ENCODE measurements at regions not wholly inside any gene's neighbourhood (a gene's known extent, or its start where the extent isn't known, plus 50 kb on each side); places are given as distances from the start of the nearest gene placed in this dataset.
"Not testable (repeated sequence)": the region's sequence is repeated elsewhere in the genome, so short reads cannot be mapped to it uniquely, and the experiment has no call there.

- no peak for ATAC-seq
- H3K9me3 ChIP-seq: no peaks in the 10 kb centered on the region
- H3K4me1 ChIP-seq: no peaks in the 10 kb centered on the region
- no peaks in the 10 kb centered on the region for H3K27me3 ChIP-seq
- H3K36me3 ChIP-seq: no peaks in the 10 kb centered on the region
- TF ChIP-seq, protein P1, sequence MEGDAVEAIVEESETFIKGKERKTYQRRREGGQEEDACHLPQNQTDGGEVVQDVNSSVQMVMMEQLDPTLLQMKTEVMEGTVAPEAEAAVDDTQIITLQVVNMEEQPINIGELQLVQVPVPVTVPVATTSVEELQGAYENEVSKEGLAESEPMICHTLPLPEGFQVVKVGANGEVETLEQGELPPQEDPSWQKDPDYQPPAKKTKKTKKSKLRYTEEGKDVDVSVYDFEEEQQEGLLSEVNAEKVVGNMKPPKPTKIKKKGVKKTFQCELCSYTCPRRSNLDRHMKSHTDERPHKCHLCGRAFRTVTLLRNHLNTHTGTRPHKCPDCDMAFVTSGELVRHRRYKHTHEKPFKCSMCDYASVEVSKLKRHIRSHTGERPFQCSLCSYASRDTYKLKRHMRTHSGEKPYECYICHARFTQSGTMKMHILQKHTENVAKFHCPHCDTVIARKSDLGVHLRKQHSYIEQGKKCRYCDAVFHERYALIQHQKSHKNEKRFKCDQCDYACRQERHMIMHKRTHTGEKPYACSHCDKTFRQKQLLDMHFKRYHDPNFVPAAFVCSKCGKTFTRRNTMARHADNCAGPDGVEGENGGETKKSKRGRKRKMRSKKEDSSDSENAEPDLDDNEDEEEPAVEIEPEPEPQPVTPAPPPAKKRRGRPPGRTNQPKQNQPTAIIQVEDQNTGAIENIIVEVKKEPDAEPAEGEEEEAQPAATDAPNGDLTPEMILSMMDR (IDR thresholded peaks at IDR 0.05): no peak
- no peak overlapping the region for H3K4me3 ChIP-seq
- H3K27ac ChIP-seq: no peak overlapping the region
These were observed 419.7 kb downstream of the CDH10 start for GRCh38 chr5:24225051-24225450.

- Histone ChIP-seq H3K27ac (no peak overlapping the region), H3K4me3 (no peak overlapping the region), H3K36me3 (no peaks in the 10 kb centered on the region), H3K9me3 (no peaks in the 10 kb centered on the region), H3K4me1 (no peaks in the 10 kb centered on the region), H3K27me3 (no peaks in the 10 kb centered on the region)
- WGBS, 2 donors (ENCODE audit: low coverage in 1 of 2): 83% methylated on average over 1 of the region's 1 CpG; no CpG with 5 or more reads in 1 of the 2 donors
- TF ChIP-seq EP300 (IDR thresholded peaks at IDR 0.05): no peak
- no peak for TF ChIP-seq POLR2AphosphoS5 (IDR thresholded peaks at IDR 0.05)
- TF ChIP-seq, protein P1 (IDR thresholded peaks at IDR 0.05): no peak
- no peak for TF ChIP-seq POLR2A (IDR thresholded peaks at IDR 0.05)
- ATAC-seq: no peak
These were observed 418.3 kb downstream of the CDH10 start for GRCh38 chr5:24226479-24226878.

- not testable (repeated sequence) for H3K27ac ChIP-seq, H3K4me1 ChIP-seq, H3K4me3 ChIP-seq, H3K27me3 ChIP-seq, H3K9me3 ChIP-seq, H3K36me3 ChIP-seq, ATAC-seq
- 86 to 88% methylated on average over 5 of the region's 5 CpGs for WGBS, 2 donors (ENCODE audit: low coverage in 1 of 2)
These were observed 416.9 kb downstream of the CDH10 start for GRCh38 chr5:24227881-24228280.

GRCh38 chr5:24232041-24232440 is 412.7 kb downstream of the CDH10 start:
- 18 to 58% methylated on average over 1 of the region's 1 CpG for WGBS, 2 donors (ENCODE audit: low coverage in 1 of 2)
- Histone ChIP-seq H3K4me1 (no peaks in the 10 kb centered on the region), H3K36me3 (no peaks in the 10 kb centered on the region), H3K9me3 (no peaks in the 10 kb centered on the region), H3K4me3 (no peak overlapping the region), H3K27me3 (no peaks in the 10 kb centered on the region), H3K27ac (no peak overlapping the region)
- no peak for TF ChIP-seq POLR2AphosphoS5 (IDR thresholded peaks at IDR 0.05)
- no peak for ATAC-seq

DNA sequence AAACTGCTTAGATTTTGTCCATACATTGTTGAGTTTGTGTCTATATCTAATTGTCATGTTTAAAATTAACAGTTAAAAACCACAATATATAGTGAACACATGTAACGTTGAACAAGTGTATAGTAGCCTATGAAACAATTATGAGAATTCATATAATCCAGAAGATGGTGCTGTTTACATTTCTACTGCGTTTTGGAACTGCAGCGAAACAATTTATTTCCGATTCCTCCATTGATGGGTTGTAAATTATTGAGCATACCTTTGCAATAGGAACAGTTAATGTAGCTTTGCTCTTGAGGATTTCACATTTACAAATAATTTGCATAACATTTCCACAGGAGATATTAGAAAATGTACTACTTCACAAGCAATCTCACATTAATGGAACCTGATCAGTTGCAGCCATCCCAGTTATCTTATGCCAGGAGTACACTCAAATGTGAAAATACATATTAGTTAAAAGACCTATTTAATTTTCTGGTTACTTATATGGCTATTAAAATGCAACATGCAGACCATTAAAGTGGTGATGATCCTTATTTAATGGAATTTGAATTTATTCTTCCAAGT is 411.8 kb downstream of the CDH10 start:
- H3K9me3 ChIP-seq: no peaks in the 10 kb centered on the region
- H3K36me3 ChIP-seq: no peaks in the 10 kb centered on the region
- H3K27ac ChIP-seq: no peak overlapping the region
- ATAC-seq: no peak
- H3K4me3 ChIP-seq: no peak overlapping the region
- H3K4me1 ChIP-seq: no peaks in the 10 kb centered on the region
- TF ChIP-seq, protein P1 (IDR thresholded peaks at IDR 0.05): no peak
- no peak for TF ChIP-seq EP300 (IDR thresholded peaks at IDR 0.05)
- no peak for TF ChIP-seq POLR2AphosphoS5 (IDR thresholded peaks at IDR 0.05)
- TF ChIP-seq POLR2A (IDR thresholded peaks at IDR 0.05): no peak
- no peaks in the 10 kb centered on the region for H3K27me3 ChIP-seq
- WGBS, 2 donors (ENCODE audit: low coverage in 1 of 2): 20 to 33% methylated on average over 4 of the region's 4 CpGs

GRCh38 chr5:24235946-24236345 is 408.8 kb downstream of the CDH10 start:
- Histone ChIP-seq H3K4me1 (no peaks in the 10 kb centered on the region), H3K27me3 (no peaks in the 10 kb centered on the region), H3K9me3 (no peaks in the 10 kb centered on the region), H3K27ac (no peak overlapping the region), H3K4me3 (no peak overlapping the region), H3K36me3 (no peaks in the 10 kb centered on the region)
- WGBS, 2 donors (ENCODE audit: low coverage in 1 of 2): 38 to 73% methylated on average over 2 of the region's 2 CpGs
- ATAC-seq: no peak
- TF ChIP-seq, protein P1 (IDR thresholded peaks at IDR 0.05): no peak
- TF ChIP-seq POLR2AphosphoS5 (IDR thresholded peaks at IDR 0.05) (no peak), EP300 (IDR thresholded peaks at IDR 0.05) (no peak), POLR2A (IDR thresholded peaks at IDR 0.05) (no peak)

All from gastroesophageal sphincter (tissue), 4 donors.